HG03575 (cell line): ENCODE measurements at regions not wholly inside any gene's neighbourhood (a gene's known extent, or its start where the extent isn't known, plus 50 kb on each side); places are given as distances from the start of the nearest gene placed in this dataset.
A peak's percentile ranks its signal among the peaks of the same experiment; 100 is the strongest.
"Not testable (repeated sequence)": the region's sequence is repeated elsewhere in the genome, so short reads cannot be mapped to it uniquely, and the experiment has no call there.

Experiments used
- ATAC-seq: cut with Tn5 transposase; IDR thresholded peaks from one replicate; pipeline ENCODE4 v1.9.1; 2021; ENCODE audit not compliant: unreplicated experiment, insufficient number of reproducible peaks, low FRiP score; ENCODE audit errors: extremely low read depth

GRCh38 chr1:87436115-87436514, 107.4 kb downstream of the LMO4 start:
- not testable (repeated sequence) for ATAC-seq

DNA sequence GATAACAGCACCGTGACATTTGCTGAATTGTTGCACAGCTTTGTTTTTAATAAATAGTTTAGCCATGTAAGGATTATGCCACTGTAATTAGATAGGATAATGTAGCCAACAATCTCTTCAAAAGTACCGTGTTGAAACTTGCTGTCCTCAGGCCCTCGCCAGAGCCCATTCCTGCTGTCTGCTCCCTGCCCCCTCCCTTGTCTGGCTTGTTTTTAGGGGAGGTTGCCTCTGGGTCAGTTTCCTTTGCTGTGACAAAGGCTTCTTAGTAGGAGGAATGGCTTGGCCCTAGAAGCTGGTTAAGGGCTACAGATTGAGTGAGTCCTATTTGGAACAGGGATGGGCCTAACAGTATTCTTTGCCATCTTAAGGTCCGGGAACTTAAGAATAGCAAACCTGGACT, 107.9 kb downstream of the LMO4 start:
- no peak for ATAC-seq

DNA sequence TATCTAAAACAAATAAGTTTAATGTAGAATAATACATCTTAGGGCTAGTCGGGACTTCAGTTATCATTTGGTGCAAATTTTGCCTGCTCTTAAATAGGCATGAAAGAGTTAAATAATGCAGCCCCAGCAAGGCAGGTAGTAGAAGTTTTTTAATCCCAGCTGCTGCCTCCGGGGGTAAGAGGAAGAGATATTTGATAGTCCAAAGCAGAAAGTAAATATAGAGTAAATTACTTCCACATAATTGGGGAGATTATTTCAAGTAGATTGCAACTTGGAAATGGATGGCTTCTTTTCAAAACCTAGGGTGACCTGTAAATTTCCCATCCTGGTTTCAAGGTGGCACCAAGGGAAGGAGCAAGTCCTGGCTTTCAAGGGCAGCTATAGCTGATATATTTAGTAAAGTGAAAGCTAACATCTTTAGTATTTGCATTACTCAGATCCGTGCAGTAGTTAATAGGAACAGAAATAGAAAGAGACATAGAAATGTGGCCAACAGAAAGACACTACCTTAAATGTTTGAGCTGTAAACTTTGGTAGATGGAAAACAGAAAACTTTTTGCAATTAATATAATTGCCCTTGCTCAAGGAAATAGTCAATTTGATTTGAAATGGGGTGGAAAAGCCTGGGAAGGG, 109.1 kb downstream of the LMO4 start:
- ATAC-seq = peak; percentile 76

- no peak for ATAC-seq
Measured at GRCh38 chr1:87439821-87440220, 111.1 kb downstream of the LMO4 start.

DNA sequence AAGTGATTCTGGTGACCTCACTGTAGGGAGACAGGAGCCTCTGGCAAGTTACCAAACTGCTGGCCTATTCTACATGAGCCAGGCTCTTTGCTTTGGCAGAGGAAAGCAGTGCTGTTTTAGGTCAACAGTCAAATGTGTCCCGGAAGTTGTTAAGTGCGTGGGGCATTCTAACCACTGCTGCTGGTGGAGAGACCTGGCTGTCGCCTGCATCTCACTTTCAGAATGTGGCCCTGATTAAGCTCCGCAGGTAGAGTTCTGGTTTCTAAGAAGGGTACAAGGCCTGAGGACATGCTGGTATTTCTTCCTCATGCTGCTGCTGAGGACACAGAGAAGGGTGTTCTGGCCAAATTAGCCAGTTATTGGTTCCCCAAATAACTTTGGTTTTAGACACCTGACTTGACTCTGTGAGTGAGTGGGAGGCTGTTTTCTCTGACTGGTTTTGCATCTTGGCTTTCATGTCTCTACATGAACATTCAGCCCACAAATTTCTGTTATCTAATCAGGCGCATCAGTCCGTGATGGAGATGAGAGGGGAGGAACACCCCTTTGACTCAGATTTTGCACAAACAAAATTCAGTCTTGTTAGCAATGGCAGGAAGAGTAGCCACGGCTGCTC, 120.8 kb downstream of the LMO4 start:
- peak; percentile 89 for ATAC-seq

DNA sequence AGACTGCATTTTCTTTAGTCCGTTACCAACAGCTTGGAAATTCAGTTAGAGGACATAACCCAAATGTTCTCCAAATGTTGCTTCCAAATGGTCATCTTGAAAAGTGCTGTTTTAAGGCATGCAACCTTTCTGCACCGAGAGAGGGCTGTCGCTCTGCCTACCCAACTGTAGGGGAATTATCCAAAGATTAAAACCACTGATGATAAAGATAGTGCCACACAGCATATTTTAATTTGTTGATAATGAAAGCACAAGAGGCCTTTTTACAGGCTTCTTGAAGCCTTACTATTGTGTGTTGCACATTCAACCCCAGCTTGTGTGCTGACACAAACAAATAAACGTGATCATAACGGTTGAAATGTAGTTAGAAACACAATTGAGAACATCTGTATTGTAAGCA, 121.5 kb downstream of the LMO4 start:
- no peak for ATAC-seq

DNA sequence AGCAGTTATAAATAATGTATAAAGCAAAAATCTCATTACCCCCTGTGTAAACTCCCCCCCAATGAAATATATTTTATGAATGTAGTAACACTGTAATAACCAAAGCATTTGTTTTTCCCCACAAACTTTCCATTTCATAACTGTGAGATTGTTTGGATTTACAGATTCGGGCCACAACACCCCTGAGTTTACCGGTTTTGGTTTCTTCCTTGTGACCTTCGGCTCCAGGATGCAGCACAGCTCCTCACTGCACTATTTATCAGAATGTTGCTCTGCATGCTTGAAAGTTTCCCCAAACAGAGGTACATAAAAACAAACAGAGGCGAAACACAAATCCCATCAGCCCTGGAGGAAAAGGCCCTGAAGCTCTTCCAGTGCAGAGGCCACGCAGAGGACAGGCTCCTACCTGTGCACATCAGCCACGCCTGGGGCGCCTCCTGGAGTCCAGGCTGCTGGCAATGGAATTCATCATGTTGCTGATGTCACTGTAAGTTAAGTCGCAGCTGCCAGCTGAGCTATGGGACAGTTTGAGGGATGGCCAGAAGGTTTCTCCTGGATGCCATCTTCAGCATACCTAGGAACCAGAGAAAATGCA, 122.0 kb downstream of the LMO4 start:
- ATAC-seq = no peak

DNA sequence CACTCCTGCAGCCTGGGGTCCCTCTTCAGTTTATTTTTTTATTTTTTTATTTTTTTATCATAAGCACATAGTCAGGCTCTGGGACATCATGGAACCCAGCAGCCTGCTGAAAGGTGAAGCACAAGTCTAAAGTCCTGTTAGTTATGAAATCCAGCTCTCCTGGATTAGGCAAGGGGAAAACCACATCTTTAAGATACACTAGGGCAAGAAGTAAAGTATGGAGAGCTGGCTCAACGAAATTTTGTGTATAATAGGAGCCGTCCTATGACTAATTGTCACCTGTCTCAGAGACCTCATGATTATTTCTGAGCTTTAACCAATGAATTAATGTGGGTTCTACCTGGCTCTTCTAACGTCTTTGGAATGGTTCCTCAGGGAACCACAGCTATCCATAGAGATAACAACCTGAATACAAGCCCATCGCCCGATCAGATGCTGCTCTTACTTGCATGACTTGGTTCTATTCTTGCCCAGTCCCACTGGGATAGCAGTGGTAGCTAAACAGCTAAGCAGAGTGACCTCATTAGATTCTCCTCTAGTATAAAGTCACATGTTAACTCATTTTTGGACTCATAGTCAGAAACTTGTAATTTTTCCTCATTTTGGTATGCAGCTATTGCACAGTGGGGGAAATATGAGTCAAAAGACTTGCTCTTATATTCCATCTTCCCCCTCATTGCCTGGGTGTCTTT, 122.7 kb downstream of the LMO4 start:
- ATAC-seq = no peak

DNA sequence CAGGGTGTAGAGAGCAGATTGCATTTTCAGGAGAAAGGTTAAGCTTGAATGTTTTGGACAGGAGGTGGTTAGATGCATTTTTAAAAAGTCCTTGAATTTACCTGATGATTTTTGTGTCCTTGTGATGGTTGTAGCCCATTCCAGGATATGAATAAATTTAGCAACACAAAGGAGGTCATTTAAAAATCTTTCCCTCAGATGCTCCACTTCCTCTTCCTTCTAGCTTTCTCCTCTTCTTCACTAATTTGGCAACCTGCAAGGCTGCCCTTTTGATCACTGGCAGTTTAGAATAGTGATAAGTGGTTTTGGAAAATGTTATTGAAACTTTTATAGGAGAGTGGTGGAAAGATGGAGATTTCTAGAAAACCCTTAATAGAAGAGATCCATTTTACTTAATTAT, 124.0 kb downstream of the LMO4 start:
- ATAC-seq = no peak

DNA sequence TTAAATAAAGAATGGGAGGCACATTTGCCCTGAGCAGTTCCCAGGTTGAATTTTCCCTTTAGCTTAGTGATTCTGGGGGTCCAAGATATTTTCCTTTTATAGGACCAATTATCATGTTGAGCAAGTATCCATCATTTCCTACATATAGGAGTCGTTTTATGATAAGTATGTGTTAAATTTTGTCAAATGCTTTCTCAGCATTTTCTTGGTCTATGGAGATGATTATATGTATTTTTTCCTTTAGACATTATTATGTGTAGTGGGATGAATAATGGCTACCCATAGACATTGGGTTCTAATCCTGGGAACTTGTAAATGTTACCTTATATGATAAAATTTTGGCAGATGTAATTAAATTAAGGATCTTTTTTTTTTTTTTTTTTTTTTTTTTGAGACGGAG, 128.7 kb downstream of the LMO4 start:
- no peak for ATAC-seq

GRCh38 chr1:87462894-87463293, 134.2 kb downstream of the LMO4 start:
- no peak for ATAC-seq

DNA sequence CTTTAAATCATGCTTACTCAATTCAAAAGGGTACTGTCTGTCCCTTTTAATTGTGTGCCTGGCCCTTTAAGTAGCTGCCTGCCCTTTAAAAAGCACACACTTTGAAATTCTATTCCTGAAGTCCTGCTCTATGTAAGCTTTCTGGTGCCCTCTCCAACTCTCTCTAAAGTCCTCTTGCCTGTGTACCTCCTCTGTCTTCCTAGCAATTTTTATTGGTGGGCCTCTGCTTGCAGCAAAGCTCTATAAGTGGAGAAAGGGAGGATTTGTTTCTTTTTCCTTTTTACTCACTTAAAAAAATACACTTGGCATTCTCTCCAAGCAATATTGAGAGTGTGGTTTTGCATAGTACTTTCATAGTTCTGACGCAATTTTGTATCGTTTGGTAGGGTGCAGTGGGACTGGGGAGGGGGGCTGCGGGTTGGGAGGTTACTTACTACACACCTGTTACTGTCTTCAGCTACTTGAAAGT, 135.4 kb downstream of the LMO4 start:
- peak; percentile 41 for ATAC-seq

GRCh38 chr1:87466621-87467020, 137.9 kb downstream of the LMO4 start:
- no peak for ATAC-seq

GRCh38 chr1:87472716-87473115, 144.0 kb downstream of the LMO4 start:
- ATAC-seq = no peak

GRCh38 chr1:87473203-87473661, 144.6 kb downstream of the LMO4 start:
- ATAC-seq = no peak

GRCh38 chr1:87474098-87474497, 145.4 kb downstream of the LMO4 start:
- ATAC-seq = no peak

- no peak for ATAC-seq
Measured at GRCh38 chr1:87478231-87478630, 149.6 kb downstream of the LMO4 start.

GRCh38 chr1:87495147-87495546, 166.5 kb downstream of the LMO4 start:
- no peak for ATAC-seq

DNA sequence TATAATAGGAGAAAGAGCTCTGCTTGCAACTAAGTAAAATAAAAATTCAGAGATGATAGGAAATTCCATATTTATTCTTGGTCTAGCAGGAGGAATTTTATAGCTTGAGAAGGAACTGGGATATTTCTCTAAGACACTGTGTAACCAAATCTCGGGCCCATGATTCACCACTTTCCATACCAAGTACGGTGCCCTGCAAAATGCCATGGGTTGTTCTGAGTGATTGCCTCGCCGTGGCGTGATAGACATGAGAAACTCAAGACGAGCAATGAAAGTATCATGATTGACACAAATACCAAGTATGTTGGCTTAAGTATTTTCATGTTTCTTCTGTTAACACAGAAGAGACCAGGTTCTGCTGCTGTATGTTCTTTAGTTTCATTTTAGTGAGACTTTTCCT, 167.2 kb downstream of the LMO4 start:
- ATAC-seq = no peak
